ENCODE measurements at regions not wholly inside any gene's neighbourhood (a gene's known extent, or its start where the extent isn't known, plus 50 kb on each side); places are given as distances from the start of the nearest gene placed in this dataset.

DNA sequence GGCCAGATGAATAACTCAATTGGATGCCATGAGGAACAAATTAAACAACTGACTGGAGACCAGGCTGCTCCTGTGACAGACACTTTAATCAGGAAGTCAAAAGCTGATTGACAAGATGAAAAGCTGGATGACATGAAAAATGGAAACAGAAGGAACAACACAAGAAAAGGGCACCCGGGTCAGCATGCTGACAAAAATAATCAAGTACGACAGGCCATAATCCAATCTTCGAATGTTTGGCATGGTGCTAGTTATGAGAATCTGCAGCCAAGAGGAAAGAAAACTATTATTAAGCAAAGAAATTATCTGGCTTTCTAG, 544.7 kb downstream of the ETNK1 start:
- Histone ChIP-seq H3K36me3 (no peaks in the 10 kb centered on the region), H3K27me3 (no peaks in the 10 kb centered on the region), H3K4me3 (ENCODE audit: low read depth in 1 of 2, low read length in 1 of 2) (no peak overlapping the region), H3K9me3 (no peaks in the 10 kb centered on the region), H3K4me1 (ENCODE audit: control insufficient read depth in 1 of 2, insufficient read depth in 1 of 2, low read depth in 1 of 2, low read length in 1 of 2) (no peaks in the 10 kb centered on the region), H3K27ac (no peak overlapping the region)
- TF ChIP-seq, protein P1, sequence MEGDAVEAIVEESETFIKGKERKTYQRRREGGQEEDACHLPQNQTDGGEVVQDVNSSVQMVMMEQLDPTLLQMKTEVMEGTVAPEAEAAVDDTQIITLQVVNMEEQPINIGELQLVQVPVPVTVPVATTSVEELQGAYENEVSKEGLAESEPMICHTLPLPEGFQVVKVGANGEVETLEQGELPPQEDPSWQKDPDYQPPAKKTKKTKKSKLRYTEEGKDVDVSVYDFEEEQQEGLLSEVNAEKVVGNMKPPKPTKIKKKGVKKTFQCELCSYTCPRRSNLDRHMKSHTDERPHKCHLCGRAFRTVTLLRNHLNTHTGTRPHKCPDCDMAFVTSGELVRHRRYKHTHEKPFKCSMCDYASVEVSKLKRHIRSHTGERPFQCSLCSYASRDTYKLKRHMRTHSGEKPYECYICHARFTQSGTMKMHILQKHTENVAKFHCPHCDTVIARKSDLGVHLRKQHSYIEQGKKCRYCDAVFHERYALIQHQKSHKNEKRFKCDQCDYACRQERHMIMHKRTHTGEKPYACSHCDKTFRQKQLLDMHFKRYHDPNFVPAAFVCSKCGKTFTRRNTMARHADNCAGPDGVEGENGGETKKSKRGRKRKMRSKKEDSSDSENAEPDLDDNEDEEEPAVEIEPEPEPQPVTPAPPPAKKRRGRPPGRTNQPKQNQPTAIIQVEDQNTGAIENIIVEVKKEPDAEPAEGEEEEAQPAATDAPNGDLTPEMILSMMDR (IDR thresholded peaks at IDR 0.05), result no peak

DNA sequence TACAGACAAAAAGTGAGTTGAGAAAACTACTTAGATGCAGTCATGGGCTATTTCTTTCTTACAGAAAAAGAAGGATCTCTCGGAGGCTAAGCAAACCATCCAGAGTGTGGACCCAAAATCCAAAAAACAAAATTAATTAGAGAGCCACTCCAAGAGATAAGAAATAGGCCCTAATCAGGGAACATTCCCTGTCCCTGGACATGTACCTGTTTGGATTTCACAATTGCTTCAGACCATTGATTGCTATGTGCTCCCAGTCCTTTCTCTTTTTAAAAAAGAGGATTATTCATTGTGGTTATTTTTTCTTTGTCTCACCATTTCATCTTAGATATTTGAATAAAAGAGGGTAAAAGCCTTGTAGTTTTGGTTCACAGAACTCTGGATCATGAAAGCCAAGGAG, 549.9 kb downstream of the ETNK1 start:
- Histone ChIP-seq H3K27ac (no peak overlapping the region), H3K4me1 (ENCODE audit: control insufficient read depth in 1 of 2, insufficient read depth in 1 of 2, low read depth in 1 of 2, low read length in 1 of 2) (no peaks in the 10 kb centered on the region), H3K9me3 (no peaks in the 10 kb centered on the region), H3K4me3 (ENCODE audit: low read depth in 1 of 2, low read length in 1 of 2) (no peak overlapping the region), H3K27me3 (no peaks in the 10 kb centered on the region), H3K36me3 (no peaks in the 10 kb centered on the region)
- TF ChIP-seq, protein P1 (IDR thresholded peaks at IDR 0.05), result no peak

- Histone ChIP-seq H3K27ac (no peak overlapping the region), H3K36me3 (no peaks in the 10 kb centered on the region), H3K4me3 (ENCODE audit: low read depth in 1 of 2, low read length in 1 of 2) (no peak overlapping the region), H3K9me3 (no peaks in the 10 kb centered on the region), H3K27me3 (no peaks in the 10 kb centered on the region), H3K4me1 (ENCODE audit: control insufficient read depth in 1 of 2, insufficient read depth in 1 of 2, low read depth in 1 of 2, low read length in 1 of 2) (no peaks in the 10 kb centered on the region)
- TF ChIP-seq, protein P1 (IDR thresholded peaks at IDR 0.05), result no peak
These were observed 560.4 kb downstream of the ETNK1 start for GRCh38 chr12:23185346-23185745.

- no peak overlapping the region for H3K27ac ChIP-seq
- H3K4me1 ChIP-seq (ENCODE audit: control insufficient read depth in 1 of 2, insufficient read depth in 1 of 2, low read depth in 1 of 2, low read length in 1 of 2), result no peaks in the 10 kb centered on the region
- H3K4me3 ChIP-seq (ENCODE audit: low read depth in 1 of 2, low read length in 1 of 2), result no peak overlapping the region
- H3K36me3 ChIP-seq, result no peaks in the 10 kb centered on the region
- TF ChIP-seq, protein P1 (IDR thresholded peaks at IDR 0.05), result no peak
- no peaks in the 10 kb centered on the region for H3K9me3 ChIP-seq
- no peaks in the 10 kb centered on the region for H3K27me3 ChIP-seq
These were observed 562.0 kb downstream of the ETNK1 start for GRCh38 chr12:23186950-23187349.

- H3K36me3 ChIP-seq, result no peaks in the 10 kb centered on the region
These were observed 568.6 kb downstream of the ETNK1 start for GRCh38 chr12:23193552-23193951.

More at GRCh38 chr12:23193552-23193951, 568.6 kb downstream of the ETNK1 start:
- Histone ChIP-seq H3K4me1 (ENCODE audit: control insufficient read depth in 1 of 2, insufficient read depth in 1 of 2, low read depth in 1 of 2, low read length in 1 of 2) (no peaks in the 10 kb centered on the region), H3K27me3 (no peaks in the 10 kb centered on the region), H3K4me3 (ENCODE audit: low read depth in 1 of 2, low read length in 1 of 2) (no peak overlapping the region), H3K27ac (no peak overlapping the region), H3K9me3 (no peaks in the 10 kb centered on the region)
- TF ChIP-seq, protein P1 (IDR thresholded peaks at IDR 0.05), result no peak

Measured in neutrophil (primary cell).